HG02610 (cell line): ENCODE measurements at regions not wholly inside any gene's neighbourhood (a gene's known extent, or its start where the extent isn't known, plus 50 kb on each side); places are given as distances from the start of the nearest gene placed in this dataset.
"Not testable (repeated sequence)": the region's sequence is repeated elsewhere in the genome, so short reads cannot be mapped to it uniquely, and the experiment has no call there.

ENCODE experiments used
- ATAC-seq: cut with Tn5 transposase; IDR thresholded peaks from one replicate; pipeline ENCODE4 v1.9.1; 2021; ENCODE audit warnings: mild to moderate bottlenecking, moderate library complexity; ENCODE audit not compliant: unreplicated experiment

- no peak for ATAC-seq
These were observed 100.8 kb upstream of the ZSWIM2 start for GRCh38 chr2:186949726-186950256.

- no peak for ATAC-seq
These were observed 98.5 kb upstream of the ZSWIM2 start for GRCh38 chr2:186947516-186947915.

GRCh38 chr2:186946896-186947467 lies 98.0 kb upstream of the ZSWIM2 start:
- ATAC-seq = no peak

- ATAC-seq = no peak
These were observed 92.9 kb upstream of the ZSWIM2 start for GRCh38 chr2:186941853-186942252.

GRCh38 chr2:186940463-186940862 lies 91.5 kb upstream of the ZSWIM2 start:
- ATAC-seq = no peak

- no peak for ATAC-seq
These were observed 85.5 kb upstream of the ZSWIM2 start for GRCh38 chr2:186934420-186934819.

GRCh38 chr2:186927867-186928191 lies 78.9 kb upstream of the ZSWIM2 start:
- ATAC-seq = no peak

GRCh38 chr2:186927185-186927866 lies 78.4 kb upstream of the ZSWIM2 start:
- ATAC-seq = no peak

- ATAC-seq = no peak
These were observed 76.5 kb upstream of the ZSWIM2 start for GRCh38 chr2:186925514-186925913.

- ATAC-seq = not testable (repeated sequence)
These were observed 73.3 kb upstream of the ZSWIM2 start for GRCh38 chr2:186922316-186922715.

- no peak for ATAC-seq
These were observed 70.3 kb upstream of the ZSWIM2 start for GRCh38 chr2:186919296-186919695.

GRCh38 chr2:186918495-186918894 lies 69.5 kb upstream of the ZSWIM2 start:
- no peak for ATAC-seq

- ATAC-seq = no peak
These were observed 68.9 kb upstream of the ZSWIM2 start for GRCh38 chr2:186917866-186918265.

GRCh38 chr2:186913870-186914269 lies 64.9 kb upstream of the ZSWIM2 start:
- ATAC-seq = peak; percentile 73

GRCh38 chr2:186912979-186913378 lies 64.0 kb upstream of the ZSWIM2 start:
- ATAC-seq = no peak

GRCh38 chr2:186911551-186912085 lies 62.6 kb upstream of the ZSWIM2 start:
- no peak for ATAC-seq

GRCh38 chr2:186910996-186911395 lies 62.0 kb upstream of the ZSWIM2 start:
- ATAC-seq = no peak

- no peak for ATAC-seq
These were observed 60.1 kb upstream of the ZSWIM2 start for GRCh38 chr2:186909095-186909494.

- no peak for ATAC-seq
These were observed 58.9 kb upstream of the ZSWIM2 start for GRCh38 chr2:186907897-186908296.

- ATAC-seq = no peak
These were observed 54.2 kb upstream of the ZSWIM2 start for GRCh38 chr2:186903216-186903615.
